HL-60 (cell line): ENCODE measurements at regions not wholly inside any gene's neighbourhood (a gene's known extent, or its start where the extent isn't known, plus 50 kb on each side); places are given as distances from the start of the nearest gene placed in this dataset.

Experiments used
- CTCF ChIP-seq: IDR thresholded peaks from one replicate; pipeline ENCODE4 v1.5.1; 2011; ENCODE audit warnings: low read length, control low read depth, inconsistent platforms; ENCODE audit not compliant: insufficient read depth
- GABPA ChIP-seq: IDR thresholded peaks from 2 replicates; pipeline ENCODE4 v1.6.1; 2012; ENCODE audit warnings: low read depth
- POLR2AphosphoS5 ChIP-seq: IDR thresholded peaks from 2 replicates; pipeline ENCODE4 v1.6.1; 2012; ENCODE audit warnings: low read depth
- TF ChIP-seq, protein P1 (sequence below): IDR thresholded peaks from 2 replicates; pipeline ENCODE4 v1.6.1; 2012; ENCODE audit warnings: low read depth; ENCODE audit not compliant: insufficient replicate concordance

- TF ChIP-seq CTCF (no peak), POLR2AphosphoS5 (no peak), GABPA (no peak)
- TF ChIP-seq, protein P1, sequence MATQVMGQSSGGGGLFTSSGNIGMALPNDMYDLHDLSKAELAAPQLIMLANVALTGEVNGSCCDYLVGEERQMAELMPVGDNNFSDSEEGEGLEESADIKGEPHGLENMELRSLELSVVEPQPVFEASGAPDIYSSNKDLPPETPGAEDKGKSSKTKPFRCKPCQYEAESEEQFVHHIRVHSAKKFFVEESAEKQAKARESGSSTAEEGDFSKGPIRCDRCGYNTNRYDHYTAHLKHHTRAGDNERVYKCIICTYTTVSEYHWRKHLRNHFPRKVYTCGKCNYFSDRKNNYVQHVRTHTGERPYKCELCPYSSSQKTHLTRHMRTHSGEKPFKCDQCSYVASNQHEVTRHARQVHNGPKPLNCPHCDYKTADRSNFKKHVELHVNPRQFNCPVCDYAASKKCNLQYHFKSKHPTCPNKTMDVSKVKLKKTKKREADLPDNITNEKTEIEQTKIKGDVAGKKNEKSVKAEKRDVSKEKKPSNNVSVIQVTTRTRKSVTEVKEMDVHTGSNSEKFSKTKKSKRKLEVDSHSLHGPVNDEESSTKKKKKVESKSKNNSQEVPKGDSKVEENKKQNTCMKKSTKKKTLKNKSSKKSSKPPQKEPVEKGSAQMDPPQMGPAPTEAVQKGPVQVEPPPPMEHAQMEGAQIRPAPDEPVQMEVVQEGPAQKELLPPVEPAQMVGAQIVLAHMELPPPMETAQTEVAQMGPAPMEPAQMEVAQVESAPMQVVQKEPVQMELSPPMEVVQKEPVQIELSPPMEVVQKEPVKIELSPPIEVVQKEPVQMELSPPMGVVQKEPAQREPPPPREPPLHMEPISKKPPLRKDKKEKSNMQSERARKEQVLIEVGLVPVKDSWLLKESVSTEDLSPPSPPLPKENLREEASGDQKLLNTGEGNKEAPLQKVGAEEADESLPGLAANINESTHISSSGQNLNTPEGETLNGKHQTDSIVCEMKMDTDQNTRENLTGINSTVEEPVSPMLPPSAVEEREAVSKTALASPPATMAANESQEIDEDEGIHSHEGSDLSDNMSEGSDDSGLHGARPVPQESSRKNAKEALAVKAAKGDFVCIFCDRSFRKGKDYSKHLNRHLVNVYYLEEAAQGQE = no peak
These were observed 73.5 kb upstream of the WNT7B start for GRCh38 chr22:46050451-46050845.
